ENCODE measurements at regions not wholly inside any gene's neighbourhood (a gene's known extent, or its start where the extent isn't known, plus 50 kb on each side); places are given as distances from the start of the nearest gene placed in this dataset.

DNA sequence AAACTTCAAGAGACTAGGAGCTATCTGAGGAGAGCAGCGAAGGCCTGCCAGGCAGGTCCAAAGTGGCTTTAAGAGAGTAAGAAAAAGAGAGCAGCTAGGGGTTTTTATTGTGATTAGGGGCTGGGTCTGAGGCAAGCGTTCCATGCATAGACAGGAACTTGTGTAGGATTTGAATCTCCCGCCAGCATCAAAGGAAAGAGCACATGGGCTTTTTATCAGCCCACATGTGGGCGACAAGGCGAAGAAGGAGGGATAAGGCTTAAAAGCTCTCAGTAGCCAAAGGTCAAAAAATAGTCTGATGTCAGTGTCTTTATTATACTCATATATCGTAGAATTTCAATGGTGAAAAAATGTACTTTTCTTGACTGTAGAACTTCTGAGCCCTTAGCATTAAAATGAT is 178.5 kb upstream of the TMEFF2 start:
- DNase-seq = no peak
- Mint-ChIP-seq H3K4me1 (ENCODE audit: low read depth) (no peaks in the 10 kb centered on the region), H3K27me3 (ENCODE audit: low read depth) (no peaks in the 10 kb centered on the region), H3K9me3 (no peaks in the 10 kb centered on the region), H3K4me3 (no peak overlapping the region), H3K27ac (no peak overlapping the region), H3K36me3 (ENCODE audit: low read depth) (no peaks in the 10 kb centered on the region)
- intact Hi-C loops (cut with micrococcal nuclease) = no loop called here
- CTCF ChIA-PET = no interaction called here

DNA sequence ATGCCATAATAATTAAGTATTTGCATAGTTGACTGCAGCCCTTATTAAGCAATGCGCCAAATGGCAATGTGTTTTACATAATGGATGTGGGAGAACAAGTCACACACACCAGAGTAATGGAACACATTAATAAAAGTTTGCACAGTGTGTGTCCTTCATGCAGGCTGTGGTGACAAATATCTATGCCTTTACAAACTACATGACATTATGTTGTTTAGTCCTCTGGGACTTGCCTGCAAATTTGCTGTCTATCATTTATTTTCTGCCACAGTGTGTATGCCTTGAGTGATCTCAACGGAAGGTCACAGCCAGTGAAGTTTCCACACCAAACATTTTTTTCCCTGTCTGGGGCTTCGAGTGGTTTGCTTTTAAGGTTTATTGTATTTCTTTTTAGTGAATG is 175.2 kb upstream of the TMEFF2 start:
- intact Hi-C loops (cut with micrococcal nuclease) = no loop called here
- no peak overlapping the region for H3K4me3 Mint-ChIP-seq
- no peaks in the 10 kb centered on the region for H3K36me3 Mint-ChIP-seq (ENCODE audit: low read depth)
- no peaks in the 10 kb centered on the region for H3K9me3 Mint-ChIP-seq
- no peaks in the 10 kb centered on the region for H3K27me3 Mint-ChIP-seq (ENCODE audit: low read depth)
- H3K27ac Mint-ChIP-seq = no peak overlapping the region
- H3K4me1 Mint-ChIP-seq (ENCODE audit: low read depth) = no peaks in the 10 kb centered on the region
- CTCF ChIA-PET = interaction anchor here (0.6 kb wide), 1 partner anchor 71 kb away, joined by 4 read pairs; no protein-coding TSS in a partner anchor
- no peak for DNase-seq

DNA sequence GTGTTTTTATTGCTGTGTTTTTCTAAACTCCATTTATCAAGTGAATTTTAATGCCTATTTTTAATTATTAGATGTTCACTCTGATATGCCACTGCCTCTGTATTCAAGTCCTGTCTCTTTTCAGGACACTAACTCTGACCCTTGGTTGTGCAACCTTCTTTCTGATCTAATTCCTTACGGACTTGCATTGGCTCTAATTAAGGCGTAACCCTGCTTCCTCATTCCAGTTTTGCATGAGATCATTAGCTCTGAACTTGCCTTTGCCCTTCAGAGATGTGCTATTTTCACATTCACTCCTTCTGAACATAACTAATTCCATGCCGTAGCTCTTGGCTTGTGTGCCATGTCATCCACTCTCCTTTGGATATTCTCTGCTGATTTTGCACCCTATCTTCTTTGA is 162.5 kb upstream of the TMEFF2 start:
- Mint-ChIP-seq H3K9me3 (no peaks in the 10 kb centered on the region), H3K36me3 (ENCODE audit: low read depth) (no peaks in the 10 kb centered on the region), H3K4me3 (no peak overlapping the region), H3K4me1 (ENCODE audit: low read depth) (no peaks in the 10 kb centered on the region), H3K27me3 (ENCODE audit: low read depth) (no peaks in the 10 kb centered on the region), H3K27ac (no peak overlapping the region)
- CTCF ChIA-PET = interaction anchor here (0.7 kb wide), 1 partner anchor 197 kb away, joined by 3 read pairs; no protein-coding TSS in a partner anchor
- intact Hi-C loops (cut with micrococcal nuclease) = no loop called here
- no peak for DNase-seq

DNA sequence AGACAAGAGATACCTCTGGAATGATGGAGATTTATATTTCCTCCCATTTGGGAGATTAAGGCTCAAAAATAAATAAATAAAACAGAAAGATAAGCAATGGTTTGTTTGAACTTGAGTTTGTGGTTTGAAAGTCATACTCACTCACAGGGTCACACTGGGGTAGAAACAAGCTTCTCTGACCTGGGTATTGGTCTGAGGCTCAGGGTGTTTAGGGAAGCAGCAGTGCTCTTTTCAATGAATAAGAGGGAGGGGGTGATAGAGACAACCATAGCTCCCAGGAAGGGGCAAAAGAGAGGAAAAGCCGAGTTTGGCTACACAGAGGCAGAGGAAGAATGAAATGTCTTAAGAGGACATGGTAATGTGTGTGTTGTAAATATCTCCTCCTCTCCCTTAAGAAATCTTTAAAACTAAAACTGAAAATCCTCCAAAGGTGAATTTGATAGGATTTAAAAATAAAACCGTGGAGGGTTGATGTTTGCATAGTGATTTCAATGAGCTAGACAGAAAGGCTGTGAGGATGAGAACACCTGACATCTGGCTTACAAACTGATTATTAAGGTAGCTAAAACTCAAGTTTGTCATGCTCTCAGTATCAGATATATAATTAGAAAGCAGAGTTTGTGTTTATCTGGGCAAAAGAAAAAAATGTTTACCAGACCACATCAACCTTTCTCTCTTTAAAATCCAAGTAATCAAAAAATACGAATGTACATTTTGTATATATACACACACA is 159.9 kb upstream of the TMEFF2 start:
- CTCF ChIA-PET = no interaction called here
- intact Hi-C loops (cut with micrococcal nuclease) = no loop called here
- no peaks in the 10 kb centered on the region for H3K36me3 Mint-ChIP-seq (ENCODE audit: low read depth)
- H3K9me3 Mint-ChIP-seq = no peaks in the 10 kb centered on the region
- no peak overlapping the region for H3K27ac Mint-ChIP-seq
- no peak overlapping the region for H3K4me3 Mint-ChIP-seq
- no peaks in the 10 kb centered on the region for H3K27me3 Mint-ChIP-seq (ENCODE audit: low read depth)
- no peaks in the 10 kb centered on the region for H3K4me1 Mint-ChIP-seq (ENCODE audit: low read depth)
- DNase-seq = no peak

DNA sequence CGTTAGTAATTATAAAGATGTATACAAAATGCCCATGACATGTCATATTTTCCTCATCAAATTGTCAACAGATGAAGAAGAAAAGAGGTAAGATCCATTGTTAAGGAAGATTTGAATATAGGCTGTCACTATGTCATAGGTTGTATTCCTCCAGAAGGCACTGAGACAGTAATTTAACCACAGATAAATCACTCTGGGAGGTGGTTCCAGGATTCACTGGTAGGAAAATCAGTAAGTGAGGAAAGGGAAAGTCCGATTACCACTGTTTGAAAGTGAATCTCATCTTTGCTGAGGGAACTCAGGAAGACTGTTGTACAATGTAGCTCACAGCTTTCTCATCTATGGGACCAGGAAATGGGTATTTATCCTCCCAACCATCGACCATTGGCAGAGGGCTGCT is 152.8 kb upstream of the TMEFF2 start:
- Mint-ChIP-seq H3K9me3 (no peaks in the 10 kb centered on the region), H3K4me3 (no peak overlapping the region)
- CTCF ChIA-PET = no interaction called here

DNA sequence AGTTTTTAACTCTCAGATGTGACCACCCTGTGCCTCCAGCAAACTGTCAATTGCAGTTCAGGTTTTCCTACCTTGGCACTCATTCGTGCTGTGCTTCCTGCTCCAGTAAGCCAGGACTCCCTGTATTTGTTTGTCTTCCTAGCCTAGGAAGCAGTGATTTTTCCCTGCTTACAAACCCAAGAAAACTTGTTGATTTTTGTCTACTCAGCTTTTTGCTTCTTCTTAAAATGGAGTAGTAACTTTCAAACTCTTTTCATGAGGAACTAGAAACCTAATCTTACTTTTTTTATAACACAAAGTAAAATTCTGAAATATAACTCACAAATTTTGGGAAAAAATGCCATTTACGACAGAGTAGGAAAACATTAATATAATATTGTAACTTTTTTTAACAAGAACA is 150.6 kb upstream of the TMEFF2 start:
- intact Hi-C loops (cut with micrococcal nuclease) = no loop called here
- Mint-ChIP-seq H3K27ac (no peak overlapping the region), H3K9me3 (no peaks in the 10 kb centered on the region), H3K36me3 (ENCODE audit: low read depth) (no peaks in the 10 kb centered on the region), H3K4me3 (no peak overlapping the region), H3K27me3 (ENCODE audit: low read depth) (no peaks in the 10 kb centered on the region), H3K4me1 (ENCODE audit: low read depth) (no peaks in the 10 kb centered on the region)
- DNase-seq = no peak
- CTCF ChIA-PET = no interaction called here

More for the DNA sequence above, 152.8 kb upstream of the TMEFF2 start:
- no peak for DNase-seq
- H3K36me3 Mint-ChIP-seq (ENCODE audit: low read depth) = no peaks in the 10 kb centered on the region
- no peaks in the 10 kb centered on the region for H3K27me3 Mint-ChIP-seq (ENCODE audit: low read depth)
- H3K4me1 Mint-ChIP-seq (ENCODE audit: low read depth) = no peaks in the 10 kb centered on the region
- intact Hi-C loops (cut with micrococcal nuclease) = no loop called here
- H3K27ac Mint-ChIP-seq = no peak overlapping the region

DNA sequence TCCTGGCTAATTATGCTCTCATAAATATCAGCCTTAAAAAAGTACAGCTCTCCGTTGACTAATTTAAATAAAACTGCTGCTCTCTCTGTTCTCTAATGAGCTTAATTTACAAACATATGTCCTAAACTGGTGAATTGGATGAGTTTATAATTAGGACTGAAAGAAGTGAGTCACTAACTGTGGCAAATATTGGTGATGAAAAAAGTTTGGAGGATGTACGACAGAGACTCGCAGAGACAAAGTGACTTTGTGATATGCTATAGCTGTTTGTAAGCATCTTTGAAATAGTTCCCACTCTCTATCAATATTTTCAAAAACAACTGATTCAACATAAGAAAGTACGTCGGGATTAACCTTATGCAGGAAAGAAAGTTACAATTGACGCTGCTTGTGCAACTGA is 138.9 kb upstream of the TMEFF2 start:
- CTCF ChIA-PET = no interaction called here
- Mint-ChIP-seq H3K27me3 (ENCODE audit: low read depth) (peaks cover 5% of the 10 kb centered on the region), H3K27ac (no peak overlapping the region), H3K4me1 (ENCODE audit: low read depth) (no peaks in the 10 kb centered on the region), H3K4me3 (no peak overlapping the region), H3K9me3 (no peaks in the 10 kb centered on the region), H3K36me3 (ENCODE audit: low read depth) (no peaks in the 10 kb centered on the region)
- intact Hi-C loops (cut with micrococcal nuclease) = no loop called here
- DNase-seq = no peak

DNA sequence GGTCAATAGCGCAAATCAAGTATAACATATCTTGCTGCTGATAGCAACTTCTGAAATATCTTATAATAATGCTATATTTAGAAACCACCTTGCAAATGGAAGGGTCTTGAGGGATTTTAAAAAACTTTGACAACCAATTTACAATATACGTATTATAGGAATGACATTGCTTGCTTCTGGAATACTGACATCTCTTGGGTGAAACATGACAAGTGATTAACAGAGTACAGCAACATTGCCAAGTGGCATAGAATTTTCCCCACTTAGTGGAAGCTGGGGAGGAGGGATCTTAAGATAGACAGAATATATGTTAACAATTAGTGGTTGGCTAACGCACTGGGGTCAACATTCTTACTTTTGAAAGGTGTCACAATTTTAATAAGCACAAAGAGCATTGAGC is 133.6 kb upstream of the TMEFF2 start:
- no peak for DNase-seq
- CTCF ChIA-PET = no interaction called here
- H3K27me3 Mint-ChIP-seq (ENCODE audit: low read depth) = no peaks in the 10 kb centered on the region
- H3K27ac Mint-ChIP-seq = no peak overlapping the region
- no peaks in the 10 kb centered on the region for H3K36me3 Mint-ChIP-seq (ENCODE audit: low read depth)
- no peaks in the 10 kb centered on the region for H3K9me3 Mint-ChIP-seq
- H3K4me1 Mint-ChIP-seq (ENCODE audit: low read depth) = no peaks in the 10 kb centered on the region
- no peak overlapping the region for H3K4me3 Mint-ChIP-seq
- intact Hi-C loops (cut with micrococcal nuclease) = no loop called here

DNA sequence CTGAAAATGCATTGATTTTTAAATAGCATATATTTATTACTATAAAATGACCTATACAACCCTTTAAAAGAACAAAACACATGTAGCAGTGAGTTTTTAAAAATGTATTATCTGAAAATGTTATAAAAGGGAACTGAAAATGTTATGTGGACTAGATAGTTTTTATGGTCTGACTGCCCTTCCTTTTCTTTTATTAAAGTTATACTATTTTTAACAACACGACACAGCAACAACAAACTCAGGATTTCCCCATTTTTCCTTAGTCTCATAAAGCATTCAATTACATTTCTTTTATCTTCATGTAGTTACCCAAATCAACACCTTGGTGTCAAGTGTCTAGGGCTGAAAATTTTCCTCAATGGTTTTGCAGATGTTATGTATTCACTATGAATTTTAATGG is 132.8 kb upstream of the TMEFF2 start:
- Mint-ChIP-seq H3K9me3 (no peaks in the 10 kb centered on the region), H3K4me3 (no peak overlapping the region), H3K27ac (no peak overlapping the region), H3K4me1 (ENCODE audit: low read depth) (no peaks in the 10 kb centered on the region), H3K36me3 (ENCODE audit: low read depth) (no peaks in the 10 kb centered on the region), H3K27me3 (ENCODE audit: low read depth) (no peaks in the 10 kb centered on the region)
- no peak for DNase-seq
- CTCF ChIA-PET = no interaction called here
- intact Hi-C loops (cut with micrococcal nuclease) = no loop called here

DNA sequence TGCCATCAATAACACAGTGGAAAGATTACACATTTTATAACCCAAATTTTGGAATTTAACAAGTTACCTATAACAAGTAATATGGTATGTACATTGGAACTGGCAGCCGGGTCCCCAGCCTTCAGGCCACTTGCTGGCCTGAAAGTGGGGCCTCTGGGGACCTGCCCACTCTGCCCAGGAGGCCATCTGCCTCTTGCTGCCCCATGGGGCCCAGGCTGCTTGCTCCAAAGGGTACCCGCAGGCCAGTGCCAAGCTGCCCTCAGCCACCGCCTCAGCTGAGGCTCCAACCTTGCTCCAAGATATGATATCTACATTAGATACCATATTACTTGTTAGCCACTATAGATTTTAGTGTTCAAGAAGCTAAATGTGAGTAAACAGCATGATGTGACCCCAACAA is 120.8 kb upstream of the TMEFF2 start:
- no peak overlapping the region for H3K4me3 Mint-ChIP-seq
- CTCF ChIA-PET = no interaction called here
- no peaks in the 10 kb centered on the region for H3K36me3 Mint-ChIP-seq (ENCODE audit: low read depth)
- peaks cover 2% of the 10 kb centered on the region for H3K9me3 Mint-ChIP-seq
- intact Hi-C loops (cut with micrococcal nuclease) = no loop called here
- no peaks in the 10 kb centered on the region for H3K4me1 Mint-ChIP-seq (ENCODE audit: low read depth)
- no peak for DNase-seq
- no peaks in the 10 kb centered on the region for H3K27me3 Mint-ChIP-seq (ENCODE audit: low read depth)
- no peak overlapping the region for H3K27ac Mint-ChIP-seq

DNA sequence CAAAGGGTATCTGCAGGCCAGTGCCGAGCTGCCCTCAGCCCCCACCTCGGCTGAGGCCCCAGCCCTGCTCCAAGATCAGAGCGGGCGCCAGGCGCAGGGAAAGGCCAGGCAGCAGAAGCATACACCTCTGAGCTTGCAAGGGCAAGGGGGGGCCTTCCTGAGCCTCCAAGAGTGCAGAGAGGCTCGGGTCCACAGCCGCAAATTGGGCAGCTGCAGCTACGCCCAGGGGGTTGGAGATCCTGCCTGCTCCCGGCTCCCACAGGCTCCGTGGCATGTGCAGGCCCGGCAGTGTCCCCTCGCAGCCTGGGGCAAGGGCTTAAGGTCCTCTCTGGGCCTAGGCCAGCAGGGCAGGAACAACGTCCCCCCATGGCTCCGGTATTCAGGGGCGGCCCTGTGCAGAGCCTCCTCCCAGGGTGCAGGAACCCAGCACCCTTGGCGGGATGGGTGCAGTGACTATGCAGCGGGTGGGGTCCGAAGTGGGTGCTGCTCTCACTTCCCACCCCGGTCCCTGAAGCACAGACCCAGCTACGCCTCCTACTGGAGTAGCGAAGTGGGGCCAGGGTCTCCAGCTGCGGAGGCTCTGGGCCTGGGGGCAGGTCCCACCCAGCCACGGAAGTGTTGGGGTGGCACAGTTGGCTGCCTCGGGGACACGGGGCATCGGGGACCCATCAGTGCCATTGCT is 120.2 kb upstream of the TMEFF2 start:
- Mint-ChIP-seq H3K36me3 (ENCODE audit: low read depth) (no peaks in the 10 kb centered on the region), H3K4me1 (ENCODE audit: low read depth) (no peaks in the 10 kb centered on the region), H3K9me3 (peaks cover 2% of the 10 kb centered on the region), H3K4me3 (no peak overlapping the region), H3K27ac (no peak overlapping the region), H3K27me3 (ENCODE audit: low read depth) (no peaks in the 10 kb centered on the region)
- CTCF ChIA-PET = no interaction called here
- DNase-seq = no peak
- intact Hi-C loops (cut with micrococcal nuclease) = no loop called here

DNA sequence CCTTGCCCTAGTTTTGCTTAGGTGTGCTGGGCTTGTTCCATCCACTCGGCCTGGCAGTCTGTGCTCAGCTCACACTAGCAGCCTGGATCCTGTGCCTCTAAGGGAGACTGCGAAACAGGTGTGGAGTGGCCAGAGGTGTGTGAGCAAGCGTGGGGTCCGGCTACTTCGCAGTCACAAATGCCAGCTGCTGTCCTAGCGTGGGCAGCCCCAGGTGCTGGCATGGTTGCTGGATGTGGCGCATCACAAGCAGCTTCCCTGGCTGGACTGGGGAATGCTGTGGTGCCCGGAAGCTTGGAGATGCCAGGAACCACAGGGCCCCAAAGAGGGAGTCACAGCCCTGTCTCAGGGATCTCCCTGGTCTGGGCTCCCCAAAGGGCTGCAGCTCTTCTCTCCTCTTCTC is 119.0 kb upstream of the TMEFF2 start:
- no peak for DNase-seq
- Mint-ChIP-seq H3K4me3 (no peak overlapping the region), H3K9me3 (peaks cover 2% of the 10 kb centered on the region), H3K4me1 (ENCODE audit: low read depth) (no peaks in the 10 kb centered on the region), H3K27ac (no peak overlapping the region), H3K36me3 (ENCODE audit: low read depth) (no peaks in the 10 kb centered on the region), H3K27me3 (ENCODE audit: low read depth) (no peaks in the 10 kb centered on the region)
- CTCF ChIA-PET = no interaction called here
- intact Hi-C loops (cut with micrococcal nuclease) = no loop called here

DNA sequence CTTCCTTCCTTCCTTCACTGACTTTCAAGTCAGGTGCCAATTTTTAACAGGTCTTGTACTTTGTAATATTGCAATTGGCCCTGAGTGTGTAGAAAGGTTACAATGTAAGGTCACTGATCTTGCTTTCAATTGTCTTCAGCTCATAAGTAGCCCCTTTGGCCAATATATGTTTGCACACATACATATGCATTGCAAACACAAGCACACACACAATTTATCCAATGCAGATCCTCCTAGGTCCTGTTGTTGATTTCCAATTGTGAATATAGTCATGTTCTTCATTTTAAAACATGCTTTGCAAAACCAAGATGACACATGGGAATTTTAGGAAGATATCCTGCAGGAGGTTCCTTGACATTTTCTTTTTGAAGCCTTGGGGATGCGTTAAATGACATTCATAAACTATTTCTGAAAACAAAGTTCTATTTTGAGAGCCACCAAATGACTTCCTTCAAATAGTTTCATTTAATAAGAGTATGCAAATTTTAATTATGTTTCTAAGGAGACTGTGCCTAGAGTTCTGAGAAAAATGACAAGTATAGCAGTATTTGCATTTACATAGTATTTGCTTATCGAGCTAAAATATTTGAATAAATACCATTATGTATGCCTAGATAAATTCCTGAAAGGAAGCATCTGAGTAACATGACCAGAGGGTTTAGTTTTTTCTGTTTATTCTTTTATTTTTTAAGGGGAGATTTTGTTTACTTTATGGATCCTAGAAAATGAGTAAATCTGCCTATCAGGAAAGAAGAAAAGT is 117.1 kb upstream of the TMEFF2 start:
- no peaks in the 10 kb centered on the region for H3K36me3 Mint-ChIP-seq (ENCODE audit: low read depth)
- CTCF ChIA-PET = no interaction called here
- no peak for DNase-seq

More for the DNA sequence above, 117.1 kb upstream of the TMEFF2 start:
- Mint-ChIP-seq H3K27me3 (ENCODE audit: low read depth) (peaks cover 3% of the 10 kb centered on the region), H3K4me3 (no peak overlapping the region), H3K9me3 (peaks cover 2% of the 10 kb centered on the region), H3K4me1 (ENCODE audit: low read depth) (no peaks in the 10 kb centered on the region), H3K27ac (no peak overlapping the region)
- intact Hi-C loops (cut with micrococcal nuclease) = no loop called here

All from activated naive CD4-positive, alpha-beta T cell treated with anti-CD3 and anti-CD28 coated beads for 36 hours (primary cell).